Panc1 (cell line): ENCODE measurements at regions not wholly inside any gene's neighbourhood (a gene's known extent, or its start where the extent isn't known, plus 50 kb on each side); places are given as distances from the start of the nearest gene placed in this dataset.

Experiments used
- ATAC-seq: fragments of 200-7000 bp; cut with Tn5 transposase; 2 replicates; pipeline ENCODE4 v1.9.1; 2020; ENCODE audit warnings: mild to moderate bottlenecking, moderate library complexity
- BruUV-seq: library from RNA; stranded (reverse); fragments of 400-500 nt; replicated peaks from 2 replicates; lab custom pipeline; 2021; lab: Mats Ljungman, UMichigan
- CTCF ChIA-PET: fragments of 300-600 bp; sonication (Branson Sonifier 250); formaldehyde crosslinking; loops from one replicate; lab custom pipeline; 2022; ENCODE audit warnings: antibody characterized with exemption; lab: Charles Lee
- POLR2A ChIA-PET: fragments of 300-600 bp; sonication (Branson Sonifier 250); formaldehyde crosslinking; loops from one replicate; lab custom pipeline; 2022; ENCODE audit warnings: antibody characterized with exemption; lab: Charles Lee
- DNase-seq: peaks from one replicate; pipeline ENCODE4 v3.0.0-alpha.2; 2010; ENCODE audit warnings: low read depth, low spot score
- H3K27ac ChIP-seq: 2 replicates; pipeline ENCODE4 v1.5.1; 2011; ENCODE audit warnings: mild to moderate bottlenecking, low read length, inconsistent platforms
- H3K27me3 ChIP-seq: fragments of 200-500 bp; sonication (Bioruptor generic); 2 replicates; pipeline ENCODE4 v1.6.0; 2014; ENCODE audit warnings: low read length, inconsistent platforms; ENCODE audit not compliant: control insufficient read depth, insufficient read depth
- H3K36me3 ChIP-seq: fragments of 200-500 bp; sonication (Bioruptor generic); 2 replicates; pipeline ENCODE4 v1.5.1; 2014; ENCODE audit warnings: inconsistent platforms, mild to moderate bottlenecking, low read length, moderate library complexity; ENCODE audit not compliant: control insufficient read depth, insufficient read depth
- H3K4me1 ChIP-seq: 2 replicates; pipeline ENCODE4 v1.5.1; 2011; ENCODE audit warnings: inconsistent platforms, mild to moderate bottlenecking, low read length, moderate library complexity; ENCODE audit not compliant: control insufficient read depth, insufficient read depth
- H3K4me3 ChIP-seq, 2 experiments: 2 replicates each; pipeline ENCODE4 v1.5.1; 2011 to 2012; ENCODE audit warnings: low read depth in 2 of 2, low read length in 2 of 2, mild to moderate bottlenecking in 2 of 2, inconsistent platforms in 1 of 2, moderate library complexity in 1 of 2
- H3K9me3 ChIP-seq: fragments of 200-500 bp; sonication (Bioruptor generic); 2 replicates; pipeline ENCODE4 v1.5.1; 2014; ENCODE audit warnings: low read depth, mild to moderate bottlenecking, inconsistent platforms, low read length, moderate library complexity; ENCODE audit not compliant: control insufficient read depth, insufficient read depth
- POLR2AphosphoS5 ChIP-seq: IDR thresholded peaks from 2 replicates; pipeline ENCODE4 v1.6.1; 2012; ENCODE audit warnings: mild to moderate bottlenecking, low read depth, low read length, moderate library complexity
- SIN3A ChIP-seq: IDR thresholded peaks from 2 replicates; pipeline ENCODE4 v1.6.1; 2012; ENCODE audit warnings: low read depth, mild to moderate bottlenecking, low read length, moderate library complexity, borderline replicate concordance; ENCODE audit not compliant: insufficient read depth
- TCF7L2 ChIP-seq: IDR thresholded peaks from 2 replicates; pipeline ENCODE4 v1.6.1; 2011; ENCODE audit warnings: mild to moderate bottlenecking, low read depth, low read length, inconsistent platforms
- in situ Hi-C: cut with HindIII; loops from 2 replicates; pipeline ENCODE4 v1.10.0; 2016; ENCODE audit warnings: low sequenced_read_pairs, low pct_unique_long_range_greater_than_20kb
- intact Hi-C: fragments of 100-400 bp; cut with micrococcal nuclease; formaldehyde crosslinking; loops from one replicate; pipeline ENCODE4 v1.10.0; 2022; ENCODE audit not compliant: unreplicated experiment
- TF ChIP-seq, protein P1 (sequence below), 2 experiments: IDR thresholded peaks; 2 replicates each; pipeline ENCODE4 v1.6.1; 2011 to 2012; ENCODE audit warnings: low read depth in 2 of 2, control low read depth in 1 of 2, low read length in 1 of 2, mild to moderate bottlenecking in 1 of 2, moderate library complexity in 1 of 2; ENCODE audit not compliant: insufficient read depth in 1 of 2
- TF ChIP-seq, protein P2 (sequence below): fragments of 450-650 bp; IDR thresholded peaks from 2 replicates; pipeline ENCODE4 v1.5.1; 2017; ENCODE audit warnings: mild to moderate bottlenecking

DNA sequence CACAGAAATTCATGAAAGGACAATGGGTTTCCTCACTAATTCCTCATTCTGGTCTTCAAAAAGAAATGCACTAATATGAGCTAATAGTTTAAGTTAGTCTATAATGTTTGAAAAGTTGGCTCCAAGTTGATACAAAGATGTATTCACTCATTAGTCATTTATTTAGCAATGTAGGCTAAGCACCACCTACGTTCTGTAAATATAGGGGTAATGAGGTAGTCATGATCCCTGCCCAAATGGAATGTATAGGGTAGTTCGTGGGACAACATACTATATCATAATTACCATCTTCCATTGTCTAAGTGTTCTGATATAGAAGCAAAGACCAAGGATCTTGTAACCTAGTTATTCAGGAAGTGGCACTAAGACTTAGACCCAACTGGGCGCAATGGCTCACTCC is 86.5 kb downstream of the DIO2 start:
- ChIA-PET POLR2A (no interaction called here), CTCF (no interaction called here)
- Histone ChIP-seq H3K27ac (no peak overlapping the region), H3K4me1 (no peaks in the 10 kb centered on the region), H3K9me3 (no peaks in the 10 kb centered on the region), H3K36me3 (no peaks in the 10 kb centered on the region), H3K4me3 (no peak overlapping the region), H3K27me3 (no peaks in the 10 kb centered on the region)
- DNase-seq (no peak), ATAC-seq (no peak)
- BruUV-seq: no TSS peak
- in situ Hi-C loops: no loop called here
- TF ChIP-seq, protein P1, sequence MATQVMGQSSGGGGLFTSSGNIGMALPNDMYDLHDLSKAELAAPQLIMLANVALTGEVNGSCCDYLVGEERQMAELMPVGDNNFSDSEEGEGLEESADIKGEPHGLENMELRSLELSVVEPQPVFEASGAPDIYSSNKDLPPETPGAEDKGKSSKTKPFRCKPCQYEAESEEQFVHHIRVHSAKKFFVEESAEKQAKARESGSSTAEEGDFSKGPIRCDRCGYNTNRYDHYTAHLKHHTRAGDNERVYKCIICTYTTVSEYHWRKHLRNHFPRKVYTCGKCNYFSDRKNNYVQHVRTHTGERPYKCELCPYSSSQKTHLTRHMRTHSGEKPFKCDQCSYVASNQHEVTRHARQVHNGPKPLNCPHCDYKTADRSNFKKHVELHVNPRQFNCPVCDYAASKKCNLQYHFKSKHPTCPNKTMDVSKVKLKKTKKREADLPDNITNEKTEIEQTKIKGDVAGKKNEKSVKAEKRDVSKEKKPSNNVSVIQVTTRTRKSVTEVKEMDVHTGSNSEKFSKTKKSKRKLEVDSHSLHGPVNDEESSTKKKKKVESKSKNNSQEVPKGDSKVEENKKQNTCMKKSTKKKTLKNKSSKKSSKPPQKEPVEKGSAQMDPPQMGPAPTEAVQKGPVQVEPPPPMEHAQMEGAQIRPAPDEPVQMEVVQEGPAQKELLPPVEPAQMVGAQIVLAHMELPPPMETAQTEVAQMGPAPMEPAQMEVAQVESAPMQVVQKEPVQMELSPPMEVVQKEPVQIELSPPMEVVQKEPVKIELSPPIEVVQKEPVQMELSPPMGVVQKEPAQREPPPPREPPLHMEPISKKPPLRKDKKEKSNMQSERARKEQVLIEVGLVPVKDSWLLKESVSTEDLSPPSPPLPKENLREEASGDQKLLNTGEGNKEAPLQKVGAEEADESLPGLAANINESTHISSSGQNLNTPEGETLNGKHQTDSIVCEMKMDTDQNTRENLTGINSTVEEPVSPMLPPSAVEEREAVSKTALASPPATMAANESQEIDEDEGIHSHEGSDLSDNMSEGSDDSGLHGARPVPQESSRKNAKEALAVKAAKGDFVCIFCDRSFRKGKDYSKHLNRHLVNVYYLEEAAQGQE (IDR thresholded peaks at IDR 0.05; ENCODE audit: insufficient read depth in 1 of 2, low read depth in 2 of 2, low read length in 1 of 2): no peak
- TF ChIP-seq, protein P2, sequence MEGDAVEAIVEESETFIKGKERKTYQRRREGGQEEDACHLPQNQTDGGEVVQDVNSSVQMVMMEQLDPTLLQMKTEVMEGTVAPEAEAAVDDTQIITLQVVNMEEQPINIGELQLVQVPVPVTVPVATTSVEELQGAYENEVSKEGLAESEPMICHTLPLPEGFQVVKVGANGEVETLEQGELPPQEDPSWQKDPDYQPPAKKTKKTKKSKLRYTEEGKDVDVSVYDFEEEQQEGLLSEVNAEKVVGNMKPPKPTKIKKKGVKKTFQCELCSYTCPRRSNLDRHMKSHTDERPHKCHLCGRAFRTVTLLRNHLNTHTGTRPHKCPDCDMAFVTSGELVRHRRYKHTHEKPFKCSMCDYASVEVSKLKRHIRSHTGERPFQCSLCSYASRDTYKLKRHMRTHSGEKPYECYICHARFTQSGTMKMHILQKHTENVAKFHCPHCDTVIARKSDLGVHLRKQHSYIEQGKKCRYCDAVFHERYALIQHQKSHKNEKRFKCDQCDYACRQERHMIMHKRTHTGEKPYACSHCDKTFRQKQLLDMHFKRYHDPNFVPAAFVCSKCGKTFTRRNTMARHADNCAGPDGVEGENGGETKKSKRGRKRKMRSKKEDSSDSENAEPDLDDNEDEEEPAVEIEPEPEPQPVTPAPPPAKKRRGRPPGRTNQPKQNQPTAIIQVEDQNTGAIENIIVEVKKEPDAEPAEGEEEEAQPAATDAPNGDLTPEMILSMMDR: no peak
- TF ChIP-seq TCF7L2 (no peak), POLR2AphosphoS5 (no peak), SIN3A (no peak)
- intact Hi-C loops: no loop called here

DNA sequence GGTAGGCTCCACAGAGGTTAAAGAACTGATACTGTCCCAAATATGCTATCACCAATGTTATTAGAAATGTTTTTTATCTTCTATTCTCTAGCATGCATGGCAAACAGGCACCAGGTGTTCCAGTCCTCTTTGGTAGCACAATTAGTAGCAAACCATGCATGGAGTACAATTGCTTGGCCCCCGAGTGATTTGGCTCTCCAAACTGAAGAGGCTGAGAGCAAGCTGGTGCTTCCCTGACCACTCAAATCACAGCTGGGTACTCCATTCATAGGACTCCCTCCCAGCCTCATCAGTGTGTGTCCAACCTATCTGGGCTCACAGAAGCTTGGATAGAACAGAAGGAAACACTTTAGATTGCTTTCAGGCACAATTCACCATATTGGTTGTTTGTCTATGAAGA is 93.4 kb downstream of the DIO2 start:
- no peaks in the 10 kb centered on the region for H3K9me3 ChIP-seq
- BruUV-seq: no TSS peak
- ATAC-seq (no peak), DNase-seq (no peak)
- intact Hi-C loops (no loop called here), in situ Hi-C loops (no loop called here)
- TF ChIP-seq TCF7L2: no peak
- TF ChIP-seq, protein P2: no peak
- TF ChIP-seq, protein P1 (IDR thresholded peaks at IDR 0.05; ENCODE audit: insufficient read depth in 1 of 2, low read depth in 2 of 2, low read length in 1 of 2): no peak
- ChIA-PET POLR2A (no interaction called here), CTCF (no interaction called here)
- H3K36me3 ChIP-seq: no peaks in the 10 kb centered on the region
- no peaks in the 10 kb centered on the region for H3K4me1 ChIP-seq
- no peak overlapping the region for H3K4me3 ChIP-seq
- no peak overlapping the region for H3K27ac ChIP-seq
- no peaks in the 10 kb centered on the region for H3K27me3 ChIP-seq
